Middle frontal gyrus (tissue), 1 donor: ENCODE measurements at regions not wholly inside any gene's neighbourhood (a gene's known extent, or its start where the extent isn't known, plus 50 kb on each side); places are given as distances from the start of the nearest gene placed in this dataset.

Experiments
- DNase-seq: peaks from one replicate; pipeline ENCODE4 v3.0.0-alpha.2; 2015; ENCODE audit warnings: low spot score; ENCODE audit errors: extremely low spot score

- DNase-seq, result no peak
These were observed 57.2 kb downstream of the SOX1 start for GRCh38 chr13:112124141-112124540.

GRCh38 chr13:112127564-112128330 is 60.8 kb downstream of the SOX1 start:
- DNase-seq, result no peak

- DNase-seq, result no peak
These were observed 61.3 kb downstream of the SOX1 start for GRCh38 chr13:112128331-112128610.

- DNase-seq, result no peak
These were observed 63.5 kb downstream of the SOX1 start for GRCh38 chr13:112130418-112130817.

GRCh38 chr13:112131081-112131712 is 64.2 kb downstream of the SOX1 start:
- DNase-seq, result no peak

GRCh38 chr13:112131713-112132113 is 64.8 kb downstream of the SOX1 start:
- DNase-seq, result no peak

- DNase-seq, result no peak
These were observed 65.2 kb downstream of the SOX1 start for GRCh38 chr13:112132142-112132541.

- DNase-seq, result no peak
These were observed 65.7 kb downstream of the SOX1 start for GRCh38 chr13:112132619-112133018.

- DNase-seq, result no peak
These were observed 66.8 kb downstream of the SOX1 start for GRCh38 chr13:112133499-112134390.

- no peak for DNase-seq
These were observed 67.6 kb downstream of the SOX1 start for GRCh38 chr13:112134391-112135075.

GRCh38 chr13:112136095-112136494 is 69.1 kb downstream of the SOX1 start:
- no peak for DNase-seq

GRCh38 chr13:112137144-112137543 is 70.2 kb downstream of the SOX1 start:
- DNase-seq, result no peak

- no peak for DNase-seq
These were observed 73.4 kb downstream of the SOX1 start for GRCh38 chr13:112140366-112140765.

- no peak for DNase-seq
These were observed 74.9 kb downstream of the SOX1 start for GRCh38 chr13:112141643-112142400.

GRCh38 chr13:112142401-112142930 is 75.5 kb downstream of the SOX1 start:
- DNase-seq, result no peak

GRCh38 chr13:112143046-112143752 is 76.2 kb downstream of the SOX1 start:
- DNase-seq, result no peak

- DNase-seq, result no peak
These were observed 77.0 kb downstream of the SOX1 start for GRCh38 chr13:112143753-112144615.

GRCh38 chr13:112144616-112145550 is 77.9 kb downstream of the SOX1 start:
- no peak for DNase-seq
